ENCODE measurements at regions not wholly inside any gene's neighbourhood (a gene's known extent, or its start where the extent isn't known, plus 50 kb on each side); places are given as distances from the start of the nearest gene placed in this dataset.

GRCh38 chr6:105601541-105602236, 198.8 kb upstream of the PREP start:
- no peak for TF ChIP-seq CTCF (IDR thresholded peaks at IDR 0.05; ENCODE audit: control insufficient read depth, insufficient read depth, low read depth, low read length, missing control alignments)
- peak; percentile 100 for DNase-seq (ENCODE audit: low read depth)
- H3K4me3 ChIP-seq (ENCODE audit: control insufficient read depth, low read depth, low read length), result no peak overlapping the region

- TF ChIP-seq CTCF (IDR thresholded peaks at IDR 0.05; ENCODE audit: control insufficient read depth, insufficient read depth, low read depth, low read length, missing control alignments), result no peak
- DNase-seq (ENCODE audit: low read depth), result no peak
- no peak overlapping the region for H3K4me3 ChIP-seq (ENCODE audit: control insufficient read depth, low read depth, low read length)
Measured at GRCh38 chr6:105600336-105601260, 197.7 kb upstream of the PREP start.

- no peak overlapping the region for H3K4me3 ChIP-seq (ENCODE audit: control insufficient read depth, low read depth, low read length)
- no peak for TF ChIP-seq CTCF (IDR thresholded peaks at IDR 0.05; ENCODE audit: control insufficient read depth, insufficient read depth, low read depth, low read length, missing control alignments)
- DNase-seq (ENCODE audit: low read depth), result no peak
Measured at GRCh38 chr6:105598264-105598663, 195.4 kb upstream of the PREP start.

GRCh38 chr6:105596284-105596755, 193.4 kb upstream of the PREP start:
- H3K4me3 ChIP-seq (ENCODE audit: control insufficient read depth, low read depth, low read length), result no peak overlapping the region
- no peak for TF ChIP-seq CTCF (IDR thresholded peaks at IDR 0.05; ENCODE audit: control insufficient read depth, insufficient read depth, low read depth, low read length, missing control alignments)
- peak; percentile 98 for DNase-seq (ENCODE audit: low read depth)

GRCh38 chr6:105595829-105596228, 192.9 kb upstream of the PREP start:
- TF ChIP-seq CTCF (IDR thresholded peaks at IDR 0.05; ENCODE audit: control insufficient read depth, insufficient read depth, low read depth, low read length, missing control alignments), result no peak
- H3K4me3 ChIP-seq (ENCODE audit: control insufficient read depth, low read depth, low read length), result no peak overlapping the region
- DNase-seq (ENCODE audit: low read depth), result no peak

GRCh38 chr6:105594821-105595220, 191.9 kb upstream of the PREP start:
- TF ChIP-seq CTCF (IDR thresholded peaks at IDR 0.05; ENCODE audit: control insufficient read depth, insufficient read depth, low read depth, low read length, missing control alignments), result no peak
- no peak for DNase-seq (ENCODE audit: low read depth)
- no peak overlapping the region for H3K4me3 ChIP-seq (ENCODE audit: control insufficient read depth, low read depth, low read length)

Measured in AG09309 (cell line).